HepG2 (cell line): ENCODE measurements at regions not wholly inside any gene's neighbourhood (a gene's known extent, or its start where the extent isn't known, plus 50 kb on each side); places are given as distances from the start of the nearest gene placed in this dataset.

Experiments
- ATAC-seq: fragments of 200-7000 bp; cut with Tn5 transposase; 3 replicates; pipeline ENCODE4 v1.9.1; 2020; ENCODE audit warnings: mild to moderate bottlenecking, moderate library complexity
- BruUV-seq: library from RNA; stranded (reverse); fragments of 400-500 nt; replicated peaks from 2 replicates; lab custom pipeline; 2021; lab: Mats Ljungman, UMichigan
- CTCF ChIA-PET: fragments of 300-600 bp; formaldehyde crosslinking; extraction: SDS; loops from one replicate; lab custom pipeline; 2021; ENCODE audit warnings: low total read pairs, inconsistent platforms, low intra/inter-chr PET ratio; lab: Yijun Ruan, JAX
- POLR2A ChIA-PET: fragments of 350-600 bp; sonication (Branson Sonifier 250); formaldehyde crosslinking; loops from one replicate; lab custom pipeline; 2020; ENCODE audit warnings: antibody characterized with exemption, inconsistent platforms; lab: Yijun Ruan, JAX
- DNase-seq: peaks from one replicate; pipeline ENCODE4 v3.0.0-alpha.2; 2015; ENCODE audit warnings: low spot score
- FAIRE-seq: peaks from 3 replicates; lab custom pipeline; 2011; peaks lifted over from hg19 to GRCh38; lab: Jason Lieb, UNC
- H2AFZ ChIP-seq: one replicate; pipeline ENCODE4 v1.6.1; 2011; ENCODE audit warnings: low read length, inconsistent platforms
- H3K27ac ChIP-seq: fragments of 300-600 bp; 3 replicates; pipeline ENCODE4 v1.8.0; 2011; ENCODE audit warnings: mixed run types, mild to moderate bottlenecking, mixed read lengths, low read length, inconsistent platforms; ENCODE audit not compliant: insufficient read depth; ENCODE audit errors: extremely low read length
- H3K27me3 ChIP-seq, 2 experiments: fragments of 200-600 bp in 1 of 2; 2 replicates in 1 of 2; 3 replicates in 1 of 2; pipeline versions ENCODE4 v1.6.0 to v1.8.0; 2011; ENCODE audit warnings: low read length in 2 of 2, mild to moderate bottlenecking in 2 of 2, moderate library complexity in 2 of 2, inconsistent platforms in 1 of 2; ENCODE audit not compliant: insufficient read depth in 2 of 2, control insufficient read depth in 1 of 2
- H3K36me3 ChIP-seq, 2 experiments: fragments of 200-600 bp in 1 of 2; replicated peaks in 1 of 2; 2 replicates in 1 of 2; 3 replicates in 1 of 2; pipeline versions ENCODE4 v1.5.1 to v1.8.0; 2011; ENCODE audit warnings: low read length in 2 of 2, inconsistent platforms in 1 of 2; ENCODE audit not compliant: insufficient read depth in 2 of 2, control insufficient read depth in 1 of 2
- H3K4me1 ChIP-seq: 2 replicates; pipeline ENCODE4 v1.5.1; 2012; ENCODE audit warnings: low read length, inconsistent platforms; ENCODE audit not compliant: insufficient read depth
- H3K4me2 ChIP-seq: 2 replicates; pipeline ENCODE4 v1.6.0; 2011; ENCODE audit warnings: low read depth, low read length, inconsistent platforms
- H3K4me3 ChIP-seq, 3 experiments: fragments of 200-600 bp in 1 of 3; sonication (generic), shearing (Covaris generic) in 1 of 3; replicated peaks in 1 of 3; 2 replicates each; pipeline ENCODE4 v1.5.1; 2011 to 2016; ENCODE audit warnings: low read length in 3 of 3, inconsistent platforms in 2 of 3, low read depth in 2 of 3, mild to moderate bottlenecking in 2 of 3, control low read depth in 1 of 3, mixed read lengths in 1 of 3; ENCODE audit not compliant: insufficient read depth in 1 of 3
- H3K79me2 ChIP-seq: one replicate; pipeline ENCODE4 v1.6.1; 2011; ENCODE audit warnings: low read length, inconsistent platforms; ENCODE audit not compliant: insufficient read depth
- H3K9ac ChIP-seq: 2 replicates; pipeline ENCODE4 v1.6.0; 2011; ENCODE audit warnings: mild to moderate bottlenecking, low read depth, low read length, inconsistent platforms; ENCODE audit not compliant: insufficient read depth
- H3K9me3 ChIP-seq: 2 replicates; pipeline ENCODE4 v1.5.1; 2012; ENCODE audit warnings: mild to moderate bottlenecking, low read length
- H4K20me1 ChIP-seq: 2 replicates; pipeline ENCODE4 v1.6.0; 2011; ENCODE audit warnings: inconsistent platforms, mild to moderate bottlenecking, low read length, moderate library complexity; ENCODE audit not compliant: insufficient read depth
- ARNTL ChIP-seq: sonication (generic); formaldehyde crosslinking; IDR thresholded peaks from 2 replicates; pipeline ENCODE4 v1.4.0; 2020; ENCODE audit warnings: mild to moderate bottlenecking, missing genetic modification reagents
- KAT2B ChIP-seq: fragments of 150-350 bp; IDR thresholded peaks from 2 replicates; pipeline ENCODE4 v1.6.1; 2014; ENCODE audit warnings: low read depth, low read length, borderline replicate concordance
- PHF8 ChIP-seq: sonication (generic); formaldehyde crosslinking; IDR thresholded peaks from 2 replicates; pipeline ENCODE4 v1.5.0; 2020; ENCODE audit warnings: missing genetic modification reagents
- POLR2AphosphoS5 ChIP-seq: IDR thresholded peaks from 2 replicates; pipeline ENCODE4 v1.6.1; 2012; ENCODE audit warnings: low read depth, low read length
- ZXDC ChIP-seq: sonication (generic); formaldehyde crosslinking; IDR thresholded peaks from 2 replicates; pipeline ENCODE4 v1.5.0; 2020; ENCODE audit warnings: mild to moderate bottlenecking, missing genetic modification reagents
- WGBS: methylation state at CpG from one replicate; pipeline ENCODE4 v1.1.6; 2017; ENCODE audit warnings: low lambda C conversion rate; 5-methylcytosine and 5-hydroxymethylcytosine counted together
- in situ Hi-C: cut with HindIII; loops from 2 replicates; pipeline ENCODE4 v1.10.0; 2017; ENCODE audit warnings: low pct_unique_long_range_greater_than_20kb; ENCODE audit not compliant: extremely low pct_ligation_motif_present
- intact Hi-C: fragments of 100-400 bp; cut with micrococcal nuclease; formaldehyde crosslinking; loops from one replicate; pipeline ENCODE4 v1.10.0; 2022; ENCODE audit not compliant: unreplicated experiment
- TF ChIP-seq, protein P1 (sequence below), 2 experiments: sonication (generic) in 1 of 2; formaldehyde crosslinking in 1 of 2; IDR thresholded peaks; 2 replicates each; pipeline versions ENCODE4 v1.6.1 to v1.9.0; 2014 to 2022; ENCODE audit warnings: antibody characterized with exemption in 1 of 2, borderline replicate concordance in 1 of 2, inconsistent platforms in 1 of 2, low read depth in 1 of 2, missing genetic modification reagents in 1 of 2

DNA sequence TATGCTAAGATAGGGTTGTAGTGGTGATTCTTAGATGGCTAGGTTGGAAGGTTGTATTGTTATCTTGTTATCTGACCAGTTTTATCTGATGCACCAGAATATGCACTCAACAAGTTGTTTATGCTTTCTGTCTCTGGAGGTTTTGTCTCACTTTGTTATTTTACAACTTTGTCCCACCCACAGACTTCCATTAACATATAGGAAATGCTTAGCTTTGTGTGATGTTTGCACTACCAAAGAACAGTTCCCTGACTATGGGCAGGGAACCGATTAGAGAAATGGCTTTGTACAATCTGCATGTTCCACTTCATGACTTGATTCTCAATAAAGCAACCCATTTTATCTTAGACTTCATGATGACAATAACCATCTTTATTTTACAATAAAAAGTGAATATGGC is 160.6 kb upstream of the CDH20 start (continued):
- TF ChIP-seq ZXDC (CRISPR knock-in tag) (no peak), ARNTL (CRISPR knock-in tag) (no peak), POLR2AphosphoS5 (no peak)
- TF ChIP-seq, protein P1, sequence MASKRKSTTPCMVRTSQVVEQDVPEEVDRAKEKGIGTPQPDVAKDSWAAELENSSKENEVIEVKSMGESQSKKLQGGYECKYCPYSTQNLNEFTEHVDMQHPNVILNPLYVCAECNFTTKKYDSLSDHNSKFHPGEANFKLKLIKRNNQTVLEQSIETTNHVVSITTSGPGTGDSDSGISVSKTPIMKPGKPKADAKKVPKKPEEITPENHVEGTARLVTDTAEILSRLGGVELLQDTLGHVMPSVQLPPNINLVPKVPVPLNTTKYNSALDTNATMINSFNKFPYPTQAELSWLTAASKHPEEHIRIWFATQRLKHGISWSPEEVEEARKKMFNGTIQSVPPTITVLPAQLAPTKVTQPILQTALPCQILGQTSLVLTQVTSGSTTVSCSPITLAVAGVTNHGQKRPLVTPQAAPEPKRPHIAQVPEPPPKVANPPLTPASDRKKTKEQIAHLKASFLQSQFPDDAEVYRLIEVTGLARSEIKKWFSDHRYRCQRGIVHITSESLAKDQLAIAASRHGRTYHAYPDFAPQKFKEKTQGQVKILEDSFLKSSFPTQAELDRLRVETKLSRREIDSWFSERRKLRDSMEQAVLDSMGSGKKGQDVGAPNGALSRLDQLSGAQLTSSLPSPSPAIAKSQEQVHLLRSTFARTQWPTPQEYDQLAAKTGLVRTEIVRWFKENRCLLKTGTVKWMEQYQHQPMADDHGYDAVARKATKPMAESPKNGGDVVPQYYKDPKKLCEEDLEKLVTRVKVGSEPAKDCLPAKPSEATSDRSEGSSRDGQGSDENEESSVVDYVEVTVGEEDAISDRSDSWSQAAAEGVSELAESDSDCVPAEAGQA (IDR thresholded peaks at IDR 0.05; ENCODE audit: low read depth): no peak
- TF ChIP-seq, protein P1 (CRISPR knock-in tag; IDR thresholded peaks at IDR 0.05; ENCODE audit: borderline replicate concordance): no peak

- H3K4me2 ChIP-seq: no peak overlapping the region
- TF ChIP-seq KAT2B: no peak
- no peak for TF ChIP-seq PHF8 (CRISPR knock-in tag)
- TF ChIP-seq, all 625 proteins: peak for 0
- no peak for FAIRE-seq
- no peaks in the 10 kb centered on the region for H3K27me3 ChIP-seq
- ChIA-PET CTCF (no interaction called here), POLR2A (no interaction called here)
- H3K4me1 ChIP-seq: no peaks in the 10 kb centered on the region
- H3K79me2 ChIP-seq: no peaks in the 10 kb centered on the region
- WGBS: 50% methylated on average over 6 of the region's 6 CpGs
- H3K4me3 ChIP-seq: no peak overlapping the region
- DNase-seq: no peak
- H2AFZ ChIP-seq: no peak overlapping the region
- H3K9me3 ChIP-seq: peaks cover 29% of the 10 kb centered on the region
- intact Hi-C loops: no loop called here
- BruUV-seq: no TSS peak
- no peaks in the 10 kb centered on the region for H3K36me3 ChIP-seq
- no peaks in the 10 kb centered on the region for H4K20me1 ChIP-seq
- ATAC-seq: no peak
- H3K27ac ChIP-seq: no peak overlapping the region
- no peak overlapping the region for H3K9ac ChIP-seq
- in situ Hi-C loops: no loop called here
Measured at GRCh38 chr18:61173554-61173953, 159.7 kb upstream of the CDH20 start.
